ENCODE measurements at regions not wholly inside any gene's neighbourhood (a gene's known extent, or its start where the extent isn't known, plus 50 kb on each side); places are given as distances from the start of the nearest gene placed in this dataset.

- TF ChIP-seq EP300 (IDR thresholded peaks at IDR 0.05; ENCODE audit: borderline replicate concordance) = no peak
- TF ChIP-seq TCF12 (IDR thresholded peaks at IDR 0.05; ENCODE audit: low read depth) = no peak
Measured at GRCh38 chr16:61210076-61210475, 826.2 kb downstream of the CDH8 start.
